Stimulated activated naive CD4-positive, alpha-beta T cell treated with Interleukin-2 at 50 U/mL for 16 hours (primary cell): ENCODE measurements at regions not wholly inside any gene's neighbourhood (a gene's known extent, or its start where the extent isn't known, plus 50 kb on each side); places are given as distances from the start of the nearest gene placed in this dataset.

Experiments
- DNase-seq: peaks from one replicate; lab custom pipeline; 2025; lab: John Stamatoyannopoulos, UW

- DNase-seq = no peak
Observed at GRCh38 chr2:219902891-219903552, 275.6 kb downstream of the SLC4A3 start.

- DNase-seq = no peak
Observed at GRCh38 chr2:219905640-219906039, 278.2 kb downstream of the SLC4A3 start.

DNA sequence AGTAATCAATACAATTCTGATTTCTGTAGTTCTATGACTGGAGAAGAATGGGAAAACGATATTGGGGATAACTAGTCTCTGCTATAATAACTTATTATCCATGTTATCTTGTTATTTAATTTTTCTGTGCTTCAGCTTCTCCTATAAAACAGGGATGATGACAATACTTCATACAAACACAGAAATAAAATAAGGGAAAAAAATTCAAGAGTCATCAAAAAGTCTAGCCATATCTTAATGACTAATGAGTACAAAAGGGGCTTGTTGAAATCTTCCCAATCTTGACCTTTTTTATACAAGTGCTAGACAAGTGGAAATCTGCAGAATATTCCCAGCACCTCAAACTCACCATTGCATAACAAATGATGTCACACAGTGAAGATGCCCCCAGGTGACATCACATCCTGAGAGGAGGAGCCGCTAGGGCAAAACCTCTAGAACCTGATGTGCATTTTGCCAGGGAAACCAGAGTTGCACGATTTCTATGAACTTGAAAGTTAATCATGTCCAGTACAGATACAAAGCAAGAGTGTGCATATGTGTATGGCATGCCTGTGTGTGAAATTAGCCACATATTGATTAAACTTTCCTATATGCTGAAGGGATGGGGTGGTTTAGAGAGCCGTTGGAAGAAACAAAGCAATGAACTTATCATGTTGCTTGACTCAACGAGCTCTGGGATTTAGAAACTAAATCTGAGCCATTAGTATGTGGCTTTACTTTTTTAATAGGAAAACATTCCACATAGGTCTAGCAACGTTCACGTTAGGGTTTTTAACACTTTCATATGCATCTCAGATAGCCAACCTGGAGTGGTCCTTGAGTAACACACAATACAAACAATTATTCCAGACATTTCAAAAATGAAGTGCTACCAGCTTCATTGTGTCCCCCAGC is 278.9 kb downstream of the SLC4A3 start:
- no peak for DNase-seq

DNA sequence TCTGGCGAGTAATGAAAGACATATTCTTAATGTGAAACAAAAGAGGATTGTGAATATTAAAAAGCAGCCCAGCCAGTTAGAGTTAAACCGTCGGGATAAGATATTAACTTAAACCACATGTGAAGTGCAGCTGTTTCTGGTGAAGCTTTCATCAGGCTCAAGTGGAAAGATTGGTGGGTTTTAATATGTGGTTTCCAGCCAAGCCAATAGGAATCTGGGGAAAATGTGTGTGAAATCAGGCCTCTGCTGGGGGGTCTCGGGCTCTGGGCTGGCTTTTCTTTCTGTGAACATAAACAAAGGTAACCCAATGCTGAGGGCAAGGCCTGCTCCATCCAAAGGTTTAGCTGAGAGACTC is 279.6 kb downstream of the SLC4A3 start:
- DNase-seq = no peak

DNA sequence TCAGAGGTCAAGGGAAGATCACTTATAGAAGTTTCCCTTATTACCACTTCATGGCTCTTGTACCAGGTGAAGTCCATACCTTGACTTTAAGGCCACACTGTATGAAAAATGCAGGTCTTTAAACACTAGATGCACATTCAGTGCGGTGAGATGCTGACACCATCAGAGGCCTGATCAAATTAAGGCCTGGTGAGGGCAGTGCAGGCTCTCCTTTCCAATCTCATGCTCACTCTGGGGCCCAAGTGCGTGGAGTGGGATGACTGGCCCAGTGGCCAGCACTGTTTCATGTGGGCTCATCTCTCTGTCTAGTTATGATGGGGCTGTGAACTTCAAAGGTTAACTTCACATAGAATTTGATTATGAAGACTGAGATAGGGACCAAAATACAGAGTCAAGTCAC is 281.1 kb downstream of the SLC4A3 start:
- no peak for DNase-seq

- DNase-seq = no peak
Observed at GRCh38 chr2:219911541-219911940, 284.1 kb downstream of the SLC4A3 start.

DNA sequence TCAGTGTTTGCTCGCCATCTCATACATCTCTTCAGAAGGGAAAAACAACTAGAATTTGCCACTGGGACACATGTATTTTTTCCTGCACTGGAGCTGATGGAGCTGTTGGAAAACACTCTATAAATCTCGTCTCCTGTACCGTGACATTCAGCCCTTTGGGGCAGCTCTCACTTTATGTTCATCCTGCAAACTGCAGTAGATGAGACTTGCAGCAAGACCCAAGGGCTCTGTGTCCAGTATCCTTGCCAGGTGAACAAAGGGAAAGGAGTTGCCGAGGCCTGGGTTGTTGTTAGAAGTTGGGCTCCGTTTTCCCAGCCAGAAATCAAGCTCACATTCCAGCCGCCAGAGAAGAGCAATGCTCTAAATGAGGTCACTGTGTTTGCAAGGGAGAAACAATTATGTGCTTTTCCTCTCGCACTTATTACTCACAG is 285.1 kb downstream of the SLC4A3 start:
- DNase-seq = no peak

- no peak for DNase-seq
Observed at GRCh38 chr2:219914577-219914976, 287.1 kb downstream of the SLC4A3 start.

GRCh38 chr2:219916281-219916680 is 288.9 kb downstream of the SLC4A3 start:
- no peak for DNase-seq

GRCh38 chr2:219916726-219917440 is 289.5 kb downstream of the SLC4A3 start:
- DNase-seq = no peak

GRCh38 chr2:219918254-219918653 is 290.8 kb downstream of the SLC4A3 start:
- DNase-seq = no peak

GRCh38 chr2:219918944-219919343 is 291.5 kb downstream of the SLC4A3 start:
- DNase-seq = no peak

DNA sequence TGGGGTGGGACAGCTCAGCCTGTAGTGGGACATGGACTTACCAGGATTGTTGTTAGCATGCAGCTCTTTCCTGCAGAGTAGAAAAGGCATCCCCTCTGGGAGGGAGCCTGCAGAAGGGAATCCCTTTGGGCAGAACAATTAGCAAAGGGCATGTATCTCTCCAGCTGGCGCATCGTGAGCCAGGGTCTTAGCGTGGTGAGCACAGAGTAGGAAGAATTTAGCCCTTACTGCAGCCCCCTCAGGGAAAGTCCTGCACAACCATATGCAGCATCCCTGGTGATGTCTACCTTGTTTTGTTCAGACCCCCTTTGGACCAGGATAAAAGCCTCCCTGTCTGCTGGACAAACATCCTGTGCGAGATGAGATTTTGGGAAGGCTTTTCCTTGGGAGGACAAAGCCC is 292.1 kb downstream of the SLC4A3 start:
- DNase-seq = no peak

DNA sequence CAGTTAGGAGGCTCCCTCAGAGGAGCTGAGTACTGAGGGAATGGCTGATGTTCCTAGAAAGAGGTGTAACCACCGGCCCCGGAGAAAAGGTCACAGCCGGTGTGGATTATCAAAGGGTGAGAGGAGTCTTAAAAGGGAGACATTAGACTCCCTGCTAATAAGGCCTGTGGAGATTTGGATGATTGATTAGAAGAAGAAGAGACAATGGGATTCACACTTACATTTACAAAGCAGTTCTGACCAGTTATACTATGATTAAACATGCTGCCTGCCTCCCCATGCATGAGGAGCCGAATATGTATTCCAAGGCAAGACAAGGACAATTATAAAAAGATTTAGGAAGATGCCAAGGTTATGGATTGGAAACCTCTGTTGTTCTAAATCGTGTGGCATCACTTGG is 302.4 kb downstream of the SLC4A3 start:
- no peak for DNase-seq

- no peak for DNase-seq
Observed at GRCh38 chr2:219939647-219940046, 312.2 kb downstream of the SLC4A3 start.

GRCh38 chr2:219944866-219945265 is 317.4 kb downstream of the SLC4A3 start:
- DNase-seq = no peak

DNA sequence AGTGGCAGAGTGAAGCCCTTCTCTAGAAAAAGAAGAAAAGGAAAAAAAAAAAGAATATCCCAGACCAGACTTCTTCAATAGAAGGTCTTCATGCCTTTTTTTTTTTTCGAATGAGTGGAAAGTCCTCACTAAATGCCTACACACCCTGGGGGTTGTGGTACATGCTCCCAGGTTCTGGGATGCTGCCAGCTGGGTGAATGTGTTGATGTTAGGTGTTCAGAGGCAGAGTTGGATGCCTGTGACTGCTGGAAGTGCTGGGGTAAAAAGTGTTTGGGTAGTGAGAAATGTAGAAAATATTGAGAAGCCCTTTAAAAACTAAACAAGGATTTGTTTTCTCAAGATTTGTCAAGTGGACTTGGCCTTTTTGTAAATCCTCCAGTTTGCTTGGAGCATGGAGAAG is 318.6 kb downstream of the SLC4A3 start:
- DNase-seq = no peak

- DNase-seq = no peak
Observed at GRCh38 chr2:219946529-219946928, 319.1 kb downstream of the SLC4A3 start.

DNA sequence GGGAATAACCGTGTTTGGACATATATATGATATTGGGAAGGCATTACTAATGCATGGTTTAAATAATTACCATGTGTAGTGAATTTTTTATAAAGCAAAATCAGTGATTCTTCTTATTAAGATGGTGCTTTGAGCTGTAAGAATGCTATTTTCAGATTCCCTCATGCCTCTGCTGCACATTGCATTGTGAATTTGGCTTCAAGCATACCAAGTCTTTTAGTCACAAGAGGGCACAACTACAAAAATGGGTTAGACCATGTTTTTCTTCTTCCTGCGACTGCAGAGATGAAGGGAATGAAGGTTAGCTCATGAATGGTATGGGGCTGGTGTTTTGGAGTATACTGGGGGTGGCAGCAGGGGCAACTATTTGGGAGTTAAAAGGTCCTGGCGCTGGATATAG is 320.1 kb downstream of the SLC4A3 start:
- no peak for DNase-seq

GRCh38 chr2:219949053-219949452 is 321.6 kb downstream of the SLC4A3 start:
- DNase-seq = no peak

- no peak for DNase-seq
Observed at GRCh38 chr2:219951099-219951498, 323.7 kb downstream of the SLC4A3 start.

DNA sequence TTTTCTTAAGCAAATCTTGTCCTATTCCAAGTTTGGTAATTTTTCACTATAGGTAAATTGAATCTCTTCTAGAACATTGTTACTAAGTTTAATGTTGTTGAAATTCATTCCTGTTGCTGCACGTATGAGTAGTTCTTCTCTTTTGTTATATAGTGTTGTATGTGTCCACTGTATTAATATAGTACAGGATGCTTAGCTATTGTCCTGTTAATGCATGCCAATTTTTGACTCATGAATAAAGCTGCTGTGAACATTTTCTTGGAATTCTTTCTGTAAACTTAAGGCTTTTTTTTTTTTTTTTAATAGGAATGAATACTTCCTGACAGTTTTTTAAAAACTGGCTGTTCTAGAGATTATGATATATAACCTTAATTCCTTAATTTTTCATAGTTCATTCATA is 326.9 kb downstream of the SLC4A3 start:
- DNase-seq = no peak

DNA sequence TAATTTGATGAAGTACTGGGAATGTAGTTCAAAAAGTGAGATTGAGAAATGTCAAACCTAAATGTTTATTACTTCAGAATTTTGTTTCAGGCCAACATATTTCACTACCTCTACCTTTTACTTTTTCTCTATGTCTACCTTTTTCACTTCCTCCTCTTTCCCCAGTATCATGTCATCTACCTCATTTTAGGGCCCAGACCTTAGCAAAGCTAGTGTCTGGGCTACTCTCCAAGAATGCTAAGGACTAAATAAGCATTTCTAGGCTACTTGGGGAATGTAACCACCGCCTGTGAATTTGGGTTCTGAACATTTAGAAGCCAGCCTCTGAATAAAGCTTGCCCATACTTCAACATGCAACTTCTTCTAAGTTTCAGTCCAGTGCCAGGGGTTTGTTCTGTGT is 330.4 kb downstream of the SLC4A3 start:
- no peak for DNase-seq
